ENCODE measurements at regions not wholly inside any gene's neighbourhood (a gene's known extent, or its start where the extent isn't known, plus 50 kb on each side); places are given as distances from the start of the nearest gene placed in this dataset.

DNA sequence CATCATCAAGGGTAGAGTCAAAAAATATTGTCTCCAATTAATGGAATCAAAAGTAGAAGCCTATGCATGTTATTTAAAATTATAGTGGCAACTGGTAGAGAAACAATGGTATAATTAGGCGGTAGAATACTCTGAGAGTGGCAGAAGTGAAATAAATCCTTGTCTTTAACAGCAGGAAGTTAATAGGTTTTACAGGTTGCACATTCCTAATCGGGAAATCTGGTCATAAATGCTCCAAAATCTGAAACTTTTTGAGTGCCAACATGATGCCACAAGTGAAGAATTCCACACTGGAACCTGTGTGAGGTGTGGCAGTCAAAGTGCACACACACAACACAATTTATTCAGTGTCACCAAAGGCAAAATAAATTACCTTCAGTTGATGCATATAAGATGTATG, 433.4 kb downstream of the TAF11L14 start:
- Histone ChIP-seq H3K36me3 (no peaks in the 10 kb centered on the region), H3K27ac (no peak overlapping the region), H3K27me3 (no peaks in the 10 kb centered on the region), H3K4me1 (no peaks in the 10 kb centered on the region), H3K9me3 (no peaks in the 10 kb centered on the region), H3K4me3 (no peak overlapping the region)
- TF ChIP-seq EP300 (IDR thresholded peaks at IDR 0.05): no peak
- no peak for TF ChIP-seq CTCF (IDR thresholded peaks at IDR 0.05)
- no peak for TF ChIP-seq POLR2AphosphoS5 (IDR thresholded peaks at IDR 0.05)
- no peak for TF ChIP-seq POLR2A (IDR thresholded peaks at IDR 0.05)
- DNase-seq (no peak), ATAC-seq (ENCODE audit: low FRiP score in 2 of 2) (no peak)
- WGBS, 2 donors: 72 to 81% methylated on average over 2 of the region's 2 CpGs

DNA sequence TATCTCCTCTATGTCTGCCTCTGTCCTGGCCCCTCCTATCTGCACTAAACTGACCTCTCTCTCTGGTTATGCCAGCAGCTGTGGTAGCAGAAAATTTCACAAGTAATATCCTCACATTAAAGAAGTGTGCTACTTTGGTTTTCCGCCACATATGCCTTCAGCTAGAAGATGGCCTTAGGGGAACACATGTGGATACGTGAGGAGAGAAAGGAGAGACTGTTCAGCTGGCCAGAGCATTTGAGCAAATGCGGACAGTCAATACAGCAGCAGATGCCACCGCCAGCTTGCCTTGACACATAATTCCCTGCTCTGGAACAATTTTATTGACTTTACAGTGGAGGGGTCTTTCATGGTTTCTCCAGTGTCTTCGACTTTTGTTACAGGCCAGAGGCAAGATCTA, 434.6 kb downstream of the TAF11L14 start:
- H3K27ac ChIP-seq: no peak overlapping the region
- no peak overlapping the region for H3K4me3 ChIP-seq
- no peaks in the 10 kb centered on the region for H3K9me3 ChIP-seq
- TF ChIP-seq CTCF (IDR thresholded peaks at IDR 0.05) (no peak), POLR2A (IDR thresholded peaks at IDR 0.05) (no peak), EP300 (IDR thresholded peaks at IDR 0.05) (no peak), POLR2AphosphoS5 (IDR thresholded peaks at IDR 0.05) (no peak)
- DNase-seq: no peak
- ATAC-seq (ENCODE audit: low FRiP score in 2 of 2): no peak
- H3K36me3 ChIP-seq: no peaks in the 10 kb centered on the region
- no peaks in the 10 kb centered on the region for H3K27me3 ChIP-seq
- 84 to 85% methylated on average over 5 of the region's 5 CpGs for WGBS, 2 donors
- no peaks in the 10 kb centered on the region for H3K4me1 ChIP-seq

- no peak for DNase-seq
- Histone ChIP-seq H3K4me1 (no peaks in the 10 kb centered on the region), H3K9me3 (no peaks in the 10 kb centered on the region), H3K4me3 (no peak overlapping the region), H3K27me3 (no peaks in the 10 kb centered on the region), H3K27ac (no peak overlapping the region), H3K36me3 (no peaks in the 10 kb centered on the region)
- WGBS, 2 donors: 83 to 88% methylated on average over 2 of the region's 2 CpGs
- TF ChIP-seq EP300 (IDR thresholded peaks at IDR 0.05) (no peak), POLR2AphosphoS5 (IDR thresholded peaks at IDR 0.05) (no peak), POLR2A (IDR thresholded peaks at IDR 0.05) (no peak), CTCF (IDR thresholded peaks at IDR 0.05) (no peak)
- no peak for ATAC-seq (ENCODE audit: low FRiP score in 2 of 2)
These were observed 435.5 kb downstream of the TAF11L14 start for GRCh38 chr5:18069790-18070189.

- ATAC-seq (ENCODE audit: low FRiP score in 2 of 2) (no peak), DNase-seq (no peak)
- Histone ChIP-seq H3K9me3 (no peaks in the 10 kb centered on the region), H3K4me1 (no peaks in the 10 kb centered on the region), H3K27ac (no peak overlapping the region), H3K27me3 (no peaks in the 10 kb centered on the region), H3K36me3 (no peaks in the 10 kb centered on the region), H3K4me3 (no peak overlapping the region)
- no peak for TF ChIP-seq EP300 (IDR thresholded peaks at IDR 0.05)
- 91% methylated on average over 2 of the region's 2 CpGs for WGBS, 2 donors
These were observed 438.3 kb downstream of the TAF11L14 start for GRCh38 chr5:18072600-18072999.

- no peaks in the 10 kb centered on the region for H3K4me1 ChIP-seq
- no peaks in the 10 kb centered on the region for H3K27me3 ChIP-seq
- no peak for DNase-seq
- no peaks in the 10 kb centered on the region for H3K9me3 ChIP-seq
- no peak for ATAC-seq (ENCODE audit: low FRiP score in 2 of 2)
- TF ChIP-seq POLR2AphosphoS5 (IDR thresholded peaks at IDR 0.05) (no peak), POLR2A (IDR thresholded peaks at IDR 0.05) (no peak), CTCF (IDR thresholded peaks at IDR 0.05) (no peak), EP300 (IDR thresholded peaks at IDR 0.05) (no peak)
- H3K36me3 ChIP-seq: no peaks in the 10 kb centered on the region
- H3K27ac ChIP-seq: no peak overlapping the region
- H3K4me3 ChIP-seq: no peak overlapping the region
- WGBS, 2 donors: 52 to 54% methylated on average over 3 of the region's 3 CpGs
These were observed 440.7 kb downstream of the TAF11L14 start for GRCh38 chr5:18074961-18075360.
